ENCODE measurements at regions not wholly inside any gene's neighbourhood (a gene's known extent, or its start where the extent isn't known, plus 50 kb on each side); places are given as distances from the start of the nearest gene placed in this dataset.

- no peak overlapping the region for H2AFZ ChIP-seq (ENCODE audit: low read length)
- peak in 1 of 2 donors; percentile 90 for DNase-seq (ENCODE audit: low read depth in 2 of 2)
- no peaks in the 10 kb centered on the region for H3K27me3 ChIP-seq (ENCODE audit: control insufficient read depth, insufficient read depth, low read length)
- H3K9me3 ChIP-seq (ENCODE audit: control insufficient read depth, insufficient read depth, low read depth, low read length): no peaks in the 10 kb centered on the region
- no peaks in the 10 kb centered on the region for H3K36me3 ChIP-seq (ENCODE audit: control insufficient read depth, insufficient read depth, low read length)
- H3K4me3 ChIP-seq (replicated peaks in 1 of 4; ENCODE audit: control extremely low read depth in 1 of 4, insufficient read depth in 1 of 4, low read depth in 3 of 4, low read length in 4 of 4): no peak overlapping the region
- no peak overlapping the region for H3K4me2 ChIP-seq (ENCODE audit: extremely low read depth, insufficient read depth, low read length)
- no peak overlapping the region for H3K27ac ChIP-seq (ENCODE audit: insufficient read depth, low read length)
- H3K4me1 ChIP-seq (ENCODE audit: control insufficient read depth, extremely low read depth, insufficient read depth, low read length): no peaks in the 10 kb centered on the region
- H3K79me2 ChIP-seq (ENCODE audit: control insufficient read depth, insufficient read depth, low read length): no peaks in the 10 kb centered on the region
- H4K20me1 ChIP-seq (ENCODE audit: control insufficient read depth, extremely low read depth, insufficient read depth, low read length): peaks cover 2% of the 10 kb centered on the region
- no peak for TF ChIP-seq CTCF (conservative IDR thresholded peaks at IDR 0.05 in 1 of 2, IDR thresholded peaks at IDR 0.05 in 1 of 2; ENCODE audit: low read depth in 1 of 2, low read length in 2 of 2)
- TF ChIP-seq EZH2 (IDR thresholded peaks at IDR 0.05; ENCODE audit: low read length, missing control alignments): no peak
- H3K9ac ChIP-seq (ENCODE audit: insufficient read depth, low read length): no peak overlapping the region
Observed at GRCh38 chr20:52484438-52484837, 292.9 kb upstream of the ZFP64 start.

- no peak overlapping the region for H3K9ac ChIP-seq (ENCODE audit: insufficient read depth, low read length)
- no peak for DNase-seq (ENCODE audit: low read depth in 2 of 2)
- H3K4me1 ChIP-seq (ENCODE audit: control insufficient read depth, extremely low read depth, insufficient read depth, low read length): no peaks in the 10 kb centered on the region
- no peaks in the 10 kb centered on the region for H3K27me3 ChIP-seq (ENCODE audit: control insufficient read depth, insufficient read depth, low read length)
- H3K27ac ChIP-seq (ENCODE audit: insufficient read depth, low read length): no peak overlapping the region
- no peaks in the 10 kb centered on the region for H3K79me2 ChIP-seq (ENCODE audit: control insufficient read depth, insufficient read depth, low read length)
- H3K36me3 ChIP-seq (ENCODE audit: control insufficient read depth, insufficient read depth, low read length): no peaks in the 10 kb centered on the region
- no peaks in the 10 kb centered on the region for H3K9me3 ChIP-seq (ENCODE audit: control insufficient read depth, insufficient read depth, low read depth, low read length)
- H4K20me1 ChIP-seq (ENCODE audit: control insufficient read depth, extremely low read depth, insufficient read depth, low read length): peaks cover 2% of the 10 kb centered on the region
- no peak for TF ChIP-seq EZH2 (IDR thresholded peaks at IDR 0.05; ENCODE audit: low read length, missing control alignments)
- no peak for TF ChIP-seq CTCF (conservative IDR thresholded peaks at IDR 0.05 in 1 of 2, IDR thresholded peaks at IDR 0.05 in 1 of 2; ENCODE audit: low read depth in 1 of 2, low read length in 2 of 2)
- H2AFZ ChIP-seq (ENCODE audit: low read length): no peak overlapping the region
- no peak overlapping the region for H3K4me2 ChIP-seq (ENCODE audit: extremely low read depth, insufficient read depth, low read length)
- H3K4me3 ChIP-seq (replicated peaks in 1 of 4; ENCODE audit: control extremely low read depth in 1 of 4, insufficient read depth in 1 of 4, low read depth in 3 of 4, low read length in 4 of 4): no peak overlapping the region
Observed at GRCh38 chr20:52483382-52483781, 291.8 kb upstream of the ZFP64 start.

GRCh38 chr20:52482044-52482443 is 290.5 kb upstream of the ZFP64 start:
- H3K4me2 ChIP-seq (ENCODE audit: extremely low read depth, insufficient read depth, low read length): no peak overlapping the region
- no peak for DNase-seq (ENCODE audit: low read depth in 2 of 2)

More at GRCh38 chr20:52482044-52482443, 290.5 kb upstream of the ZFP64 start:
- H3K27ac ChIP-seq (ENCODE audit: insufficient read depth, low read length): no peak overlapping the region
- no peaks in the 10 kb centered on the region for H3K4me1 ChIP-seq (ENCODE audit: control insufficient read depth, extremely low read depth, insufficient read depth, low read length)
- H3K27me3 ChIP-seq (ENCODE audit: control insufficient read depth, insufficient read depth, low read length): no peaks in the 10 kb centered on the region
- peaks cover under 1% of the 10 kb centered on the region for H4K20me1 ChIP-seq (ENCODE audit: control insufficient read depth, extremely low read depth, insufficient read depth, low read length)
- H3K79me2 ChIP-seq (ENCODE audit: control insufficient read depth, insufficient read depth, low read length): no peaks in the 10 kb centered on the region
- no peaks in the 10 kb centered on the region for H3K9me3 ChIP-seq (ENCODE audit: control insufficient read depth, insufficient read depth, low read depth, low read length)
- TF ChIP-seq CTCF (conservative IDR thresholded peaks at IDR 0.05 in 1 of 2, IDR thresholded peaks at IDR 0.05 in 1 of 2; ENCODE audit: low read depth in 1 of 2, low read length in 2 of 2) (no peak), EZH2 (IDR thresholded peaks at IDR 0.05; ENCODE audit: low read length, missing control alignments) (no peak)
- no peak overlapping the region for H3K9ac ChIP-seq (ENCODE audit: insufficient read depth, low read length)
- H2AFZ ChIP-seq (ENCODE audit: low read length): no peak overlapping the region
- H3K36me3 ChIP-seq (ENCODE audit: control insufficient read depth, insufficient read depth, low read length): no peaks in the 10 kb centered on the region
- no peak overlapping the region for H3K4me3 ChIP-seq (replicated peaks in 1 of 4; ENCODE audit: control extremely low read depth in 1 of 4, insufficient read depth in 1 of 4, low read depth in 3 of 4, low read length in 4 of 4)
